GM23338 (cell line): ENCODE measurements at regions not wholly inside any gene's neighbourhood (a gene's known extent, or its start where the extent isn't known, plus 50 kb on each side); places are given as distances from the start of the nearest gene placed in this dataset.

Source experiments
- ATAC-seq: fragments of 200-7000 bp; cut with Tn5 transposase; 3 replicates; pipeline ENCODE4 v1.9.1; 2020
- DNase-seq: peaks from one replicate; pipeline ENCODE4 v3.0.0-alpha.2; 2015; ENCODE audit warnings: low spot score
- H2AFZ ChIP-seq: fragments of 200-600 bp; sonication (generic); 2 replicates; pipeline ENCODE4 v1.8.0; 2016; ENCODE audit warnings: antibody characterized with exemption, mild to moderate bottlenecking, moderate library complexity
- H3F3A ChIP-seq: fragments of 200-600 bp; sonication (generic); replicated peaks from 2 replicates; pipeline ENCODE4 v1.8.0; 2017; ENCODE audit warnings: antibody characterized with exemption, mixed run types, low read depth
- H3K27ac ChIP-seq: fragments of 200-600 bp; sonication (generic); 2 replicates; pipeline ENCODE4 v1.6.1; 2016; ENCODE audit warnings: low read depth
- H3K27me3 ChIP-seq: fragments of 200-600 bp; sonication (generic); 2 replicates; pipeline ENCODE4 v1.8.0; 2016; ENCODE audit warnings: mild to moderate bottlenecking, mixed run types, moderate library complexity; ENCODE audit not compliant: insufficient read depth
- H3K36me3 ChIP-seq: fragments of 200-600 bp; sonication (generic); 2 replicates; pipeline ENCODE4 v1.8.0; 2016; ENCODE audit warnings: mild to moderate bottlenecking; ENCODE audit not compliant: insufficient read depth
- H3K4me1 ChIP-seq: fragments of 200-600 bp; sonication (generic); 2 replicates; pipeline ENCODE4 v1.8.0; 2016; ENCODE audit warnings: mild to moderate bottlenecking, moderate library complexity; ENCODE audit not compliant: insufficient read depth
- H3K4me2 ChIP-seq: fragments of 200-600 bp; sonication (generic); 2 replicates; pipeline ENCODE4 v1.7.1; 2017; ENCODE audit warnings: mixed run types
- H3K4me3 ChIP-seq: fragments of 200-600 bp; sonication (generic); 2 replicates; pipeline ENCODE4 v1.6.1; 2016; ENCODE audit warnings: mixed run types
- H3K79me2 ChIP-seq: fragments of 200-600 bp; sonication (generic); replicated peaks from 2 replicates; pipeline ENCODE4 v1.8.0; 2017; ENCODE audit warnings: mild to moderate bottlenecking; ENCODE audit not compliant: insufficient read depth
- H3K9me2 ChIP-seq: fragments of 200-600 bp; sonication (generic); 2 replicates; pipeline ENCODE4 v1.8.0; 2017; ENCODE audit not compliant: insufficient read depth
- H4K20me1 ChIP-seq: fragments of 200-600 bp; sonication (generic); replicated peaks from 2 replicates; pipeline ENCODE4 v1.8.0; 2017; ENCODE audit warnings: mild to moderate bottlenecking; ENCODE audit not compliant: insufficient read depth
- H3K27ac Mint-ChIP-seq: 2 replicates; pipeline ENCODE4 v1.8.0; 2020; ENCODE audit warnings: inconsistent platforms, mild to moderate bottlenecking, moderate library complexity, mixed read lengths
- H3K27me3 Mint-ChIP-seq: 3 replicates; pipeline ENCODE4 v1.8.0; 2022; ENCODE audit warnings: low read depth, mild to moderate bottlenecking, moderate library complexity, mixed read lengths, inconsistent platforms; ENCODE audit not compliant: insufficient read depth, poor library complexity
- H3K36me3 Mint-ChIP-seq: 3 replicates; pipeline ENCODE4 v1.8.0; 2021; ENCODE audit warnings: low read depth, mild to moderate bottlenecking, inconsistent platforms, moderate library complexity, mixed read lengths
- H3K4me1 Mint-ChIP-seq: 3 replicates; pipeline ENCODE4 v1.8.0; 2020; ENCODE audit warnings: mild to moderate bottlenecking, inconsistent platforms, mixed read lengths
- H3K4me3 Mint-ChIP-seq: 3 replicates; pipeline ENCODE4 v1.8.0; 2021; ENCODE audit warnings: moderate library complexity, mild to moderate bottlenecking, inconsistent platforms, mixed read lengths
- H3K9me3 Mint-ChIP-seq: 3 replicates; pipeline ENCODE4 v1.8.0; 2020; ENCODE audit warnings: moderate library complexity, mild to moderate bottlenecking, inconsistent platforms, mixed read lengths
- CREB1 ChIP-seq: fragments of 250-450 bp; sonication (Bioruptor Pico); IDR thresholded peaks from 2 replicates; pipeline ENCODE4 v1.5.0; 2020; ENCODE audit warnings: low read depth, mild to moderate bottlenecking, moderate library complexity
- CTCF ChIP-seq, 2 experiments: fragments of 200-600 bp in 1 of 2; sonication (generic) in 1 of 2; conservative IDR thresholded peaks; 2 replicates each; pipeline versions ENCODE4 v1.5.1 to v1.6.1; 2016 to 2017; ENCODE audit warnings: antibody characterized with exemption in 2 of 2, low read depth in 2 of 2, mild to moderate bottlenecking in 2 of 2, moderate library complexity in 1 of 2
- JUNB ChIP-seq: IDR thresholded peaks from one replicate; pipeline ENCODE4 v1.6.1; 2016; ENCODE audit warnings: antibody characterized with exemption; ENCODE audit not compliant: unreplicated experiment
- NANOG ChIP-seq: IDR thresholded peaks from 2 replicates; pipeline ENCODE4 v1.6.1; 2016; ENCODE audit warnings: antibody characterized with exemption, borderline replicate concordance
- POLR2AphosphoS5 ChIP-seq: IDR thresholded peaks from 2 replicates; pipeline ENCODE4 v1.6.1; 2016; ENCODE audit warnings: antibody characterized with exemption, low read depth
- STAT1 ChIP-seq: IDR thresholded peaks from one replicate; pipeline ENCODE4 v1.6.1; 2016; ENCODE audit warnings: antibody characterized with exemption; ENCODE audit not compliant: unreplicated experiment
- ZNF331 ChIP-seq: fragments of 250-450 bp; sonication (Bioruptor Pico); IDR thresholded peaks from 2 replicates; pipeline ENCODE4 v1.5.0; 2020; ENCODE audit warnings: low read depth, mild to moderate bottlenecking, moderate library complexity
- TF ChIP-seq, protein P1 (sequence below): IDR thresholded peaks from 2 replicates; pipeline ENCODE4 v1.6.1; 2016; ENCODE audit warnings: antibody characterized with exemption
- TF ChIP-seq, protein P2 (sequence below): fragments of 250-450 bp; sonication (Bioruptor Pico); IDR thresholded peaks from 2 replicates; pipeline ENCODE4 v1.5.0; 2020; ENCODE audit warnings: mild to moderate bottlenecking, moderate library complexity

DNA sequence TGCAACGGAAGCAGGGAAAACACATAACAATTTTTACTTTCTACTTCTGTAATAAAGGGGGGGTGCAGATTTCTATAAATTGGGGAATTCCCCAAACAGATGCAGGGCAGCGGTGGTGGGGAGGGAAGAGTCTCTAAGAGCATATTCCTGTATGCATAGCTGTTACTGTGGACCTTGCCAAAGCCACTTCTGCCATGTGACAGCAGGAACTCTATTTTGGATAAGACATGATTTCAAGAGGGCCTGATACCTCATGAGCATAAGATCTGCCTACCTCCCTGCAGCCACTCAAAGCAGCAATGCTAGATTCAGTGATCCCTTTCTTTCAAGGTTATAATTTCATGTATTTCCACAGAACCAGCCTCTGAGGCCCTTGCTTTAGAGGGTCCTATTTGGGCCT lies 86.2 kb upstream of the CNKSR3 start:
- DNase-seq (no peak), ATAC-seq (no peak)
- TF ChIP-seq NANOG (no peak), ZNF331 (no peak), STAT1 (no peak), JUNB (no peak), CTCF (conservative IDR thresholded peaks at IDR 0.05; ENCODE audit: low read depth in 2 of 2) (no peak), CREB1 (CRISPR knock-in tag) (no peak), POLR2AphosphoS5 (no peak)
- TF ChIP-seq, protein P1, sequence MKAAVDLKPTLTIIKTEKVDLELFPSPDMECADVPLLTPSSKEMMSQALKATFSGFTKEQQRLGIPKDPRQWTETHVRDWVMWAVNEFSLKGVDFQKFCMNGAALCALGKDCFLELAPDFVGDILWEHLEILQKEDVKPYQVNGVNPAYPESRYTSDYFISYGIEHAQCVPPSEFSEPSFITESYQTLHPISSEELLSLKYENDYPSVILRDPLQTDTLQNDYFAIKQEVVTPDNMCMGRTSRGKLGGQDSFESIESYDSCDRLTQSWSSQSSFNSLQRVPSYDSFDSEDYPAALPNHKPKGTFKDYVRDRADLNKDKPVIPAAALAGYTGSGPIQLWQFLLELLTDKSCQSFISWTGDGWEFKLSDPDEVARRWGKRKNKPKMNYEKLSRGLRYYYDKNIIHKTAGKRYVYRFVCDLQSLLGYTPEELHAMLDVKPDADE: no peak
- TF ChIP-seq, protein P2, sequence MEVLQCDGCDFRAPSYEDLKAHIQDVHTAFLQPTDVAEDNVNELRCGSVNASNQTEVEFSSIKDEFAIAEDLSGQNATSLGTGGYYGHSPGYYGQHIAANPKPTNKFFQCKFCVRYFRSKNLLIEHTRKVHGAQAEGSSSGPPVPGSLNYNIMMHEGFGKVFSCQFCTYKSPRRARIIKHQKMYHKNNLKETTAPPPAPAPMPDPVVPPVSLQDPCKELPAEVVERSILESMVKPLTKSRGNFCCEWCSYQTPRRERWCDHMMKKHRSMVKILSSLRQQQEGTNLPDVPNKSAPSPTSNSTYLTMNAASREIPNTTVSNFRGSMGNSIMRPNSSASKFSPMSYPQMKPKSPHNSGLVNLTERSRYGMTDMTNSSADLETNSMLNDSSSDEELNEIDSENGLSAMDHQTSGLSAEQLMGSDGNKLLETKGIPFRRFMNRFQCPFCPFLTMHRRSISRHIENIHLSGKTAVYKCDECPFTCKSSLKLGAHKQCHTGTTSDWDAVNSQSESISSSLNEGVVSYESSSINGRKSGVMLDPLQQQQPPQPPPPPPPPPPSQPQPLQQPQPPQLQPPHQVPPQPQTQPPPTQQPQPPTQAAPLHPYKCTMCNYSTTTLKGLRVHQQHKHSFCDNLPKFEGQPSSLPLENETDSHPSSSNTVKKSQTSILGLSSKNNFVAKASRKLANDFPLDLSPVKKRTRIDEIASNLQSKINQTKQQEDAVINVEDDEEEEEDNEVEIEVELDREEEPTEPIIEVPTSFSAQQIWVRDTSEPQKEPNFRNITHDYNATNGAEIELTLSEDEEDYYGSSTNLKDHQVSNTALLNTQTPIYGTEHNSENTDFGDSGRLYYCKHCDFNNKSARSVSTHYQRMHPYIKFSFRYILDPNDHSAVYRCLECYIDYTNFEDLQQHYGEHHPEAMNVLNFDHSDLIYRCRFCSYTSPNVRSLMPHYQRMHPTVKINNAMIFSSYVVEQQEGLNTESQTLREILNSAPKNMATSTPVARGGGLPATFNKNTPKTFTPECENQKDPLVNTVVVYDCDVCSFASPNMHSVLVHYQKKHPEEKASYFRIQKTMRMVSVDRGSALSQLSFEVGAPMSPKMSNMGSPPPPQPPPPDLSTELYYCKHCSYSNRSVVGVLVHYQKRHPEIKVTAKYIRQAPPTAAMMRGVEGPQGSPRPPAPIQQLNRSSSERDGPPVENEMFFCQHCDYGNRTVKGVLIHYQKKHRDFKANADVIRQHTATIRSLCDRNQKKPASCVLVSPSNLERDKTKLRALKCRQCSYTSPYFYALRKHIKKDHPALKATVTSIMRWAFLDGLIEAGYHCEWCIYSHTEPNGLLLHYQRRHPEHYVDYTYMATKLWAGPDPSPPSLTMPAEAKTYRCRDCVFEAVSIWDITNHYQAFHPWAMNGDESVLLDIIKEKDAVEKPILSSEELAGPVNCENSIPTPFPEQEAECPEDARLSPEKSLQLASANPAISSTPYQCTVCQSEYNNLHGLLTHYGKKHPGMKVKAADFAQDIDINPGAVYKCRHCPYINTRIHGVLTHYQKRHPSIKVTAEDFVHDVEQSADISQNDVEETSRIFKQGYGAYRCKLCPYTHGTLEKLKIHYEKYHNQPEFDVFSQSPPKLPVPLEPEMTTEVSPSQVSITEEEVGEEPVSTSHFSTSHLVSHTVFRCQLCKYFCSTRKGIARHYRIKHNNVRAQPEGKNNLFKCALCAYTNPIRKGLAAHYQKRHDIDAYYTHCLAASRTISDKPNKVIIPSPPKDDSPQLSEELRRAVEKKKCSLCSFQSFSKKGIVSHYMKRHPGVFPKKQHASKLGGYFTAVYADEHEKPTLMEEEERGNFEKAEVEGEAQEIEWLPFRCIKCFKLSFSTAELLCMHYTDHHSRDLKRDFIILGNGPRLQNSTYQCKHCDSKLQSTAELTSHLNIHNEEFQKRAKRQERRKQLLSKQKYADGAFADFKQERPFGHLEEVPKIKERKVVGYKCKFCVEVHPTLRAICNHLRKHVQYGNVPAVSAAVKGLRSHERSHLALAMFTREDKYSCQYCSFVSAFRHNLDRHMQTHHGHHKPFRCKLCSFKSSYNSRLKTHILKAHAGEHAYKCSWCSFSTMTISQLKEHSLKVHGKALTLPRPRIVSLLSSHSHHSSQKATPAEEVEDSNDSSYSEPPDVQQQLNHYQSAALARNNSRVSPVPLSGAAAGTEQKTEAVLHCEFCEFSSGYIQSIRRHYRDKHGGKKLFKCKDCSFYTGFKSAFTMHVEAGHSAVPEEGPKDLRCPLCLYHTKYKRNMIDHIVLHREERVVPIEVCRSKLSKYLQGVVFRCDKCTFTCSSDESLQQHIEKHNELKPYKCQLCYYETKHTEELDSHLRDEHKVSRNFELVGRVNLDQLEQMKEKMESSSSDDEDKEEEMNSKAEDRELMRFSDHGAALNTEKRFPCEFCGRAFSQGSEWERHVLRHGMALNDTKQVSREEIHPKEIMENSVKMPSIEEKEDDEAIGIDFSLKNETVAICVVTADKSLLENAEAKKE (CRISPR knock-in tag): no peak
- Mint-ChIP-seq H3K4me1 (peaks cover 23% of the 10 kb centered on the region), H3K9me3 (no peaks in the 10 kb centered on the region), H3K4me3 (no peak overlapping the region), H3K36me3 (no peaks in the 10 kb centered on the region), H3K27ac (no peak overlapping the region), H3K27me3 (peaks cover 2% of the 10 kb centered on the region)
- H3F3A ChIP-seq: no peaks in the 10 kb centered on the region
- H3K79me2 ChIP-seq: no peaks in the 10 kb centered on the region
- H3K36me3 ChIP-seq: no peaks in the 10 kb centered on the region
- H4K20me1 ChIP-seq: no peaks in the 10 kb centered on the region
- peak overlapping the region; percentile 56; the same call in 1 of the 2 replicates for H2AFZ ChIP-seq
- no peaks in the 10 kb centered on the region for H3K27me3 ChIP-seq
- no peak overlapping the region for H3K4me3 ChIP-seq
- H3K4me1 ChIP-seq: peaks cover 14% of the 10 kb centered on the region
- 0 out of 2 replicates have a peak, but pooled peaks cover 3% of the 10 kb centered on the region for H3K9me2 ChIP-seq
- no peak overlapping the region for H3K4me2 ChIP-seq
- no peak overlapping the region for H3K27ac ChIP-seq
